Esophagus muscularis mucosa (tissue), 4 donors: ENCODE measurements at regions not wholly inside any gene's neighbourhood (a gene's known extent, or its start where the extent isn't known, plus 50 kb on each side); places are given as distances from the start of the nearest gene placed in this dataset.
A peak's percentile ranks its signal among the peaks of the same experiment; 100 is the strongest.

Experiments used
- DNase-seq: peaks from one replicate; pipeline ENCODE4 v3.0.0-alpha.2; 2017; ENCODE audit errors: extremely low spot score
- H3K27ac ChIP-seq, 4 donors: fragments of 200-600 bp; sonication (generic); replicated peaks in 1 of 4; 1 replicate in 3 of 4; 2 replicates in 1 of 4; pipeline ENCODE4 v1.5.1; 2016 to 2019; ENCODE audit warnings: mild to moderate bottlenecking in 1 of 4
- H3K27me3 ChIP-seq, 4 donors: fragments of 200-600 bp; sonication (generic); one replicate each; pipeline versions ENCODE4 v1.5.1 to v1.6.0; 2016 to 2019
- H3K36me3 ChIP-seq, 4 donors: fragments of 200-600 bp; sonication (generic); one replicate each; pipeline ENCODE4 v1.5.1; 2016 to 2019
- H3K4me1 ChIP-seq, 4 donors: fragments of 200-600 bp; sonication (generic); one replicate each; pipeline ENCODE4 v1.5.1; 2016 to 2019
- H3K4me3 ChIP-seq, 4 donors: fragments of 200-600 bp; sonication (generic); 1 replicate in 2 of 4; 2 replicates in 2 of 4; pipeline ENCODE4 v1.5.1; 2016 to 2019; ENCODE audit warnings: mild to moderate bottlenecking in 4 of 4, moderate library complexity in 1 of 4
- H3K9me3 ChIP-seq, 4 donors: fragments of 200-600 bp; sonication (generic); 1 replicate in 3 of 4; 2 replicates in 1 of 4; pipeline ENCODE4 v1.5.1; 2016 to 2019
- EP300 ChIP-seq: sonication (generic); formaldehyde crosslinking; IDR thresholded peaks from one replicate; pipeline ENCODE4 v1.6.1; 2017; ENCODE audit warnings: antibody characterized with exemption
- POLR2A ChIP-seq: fragments of 450-650 bp; IDR thresholded peaks from one replicate; pipeline ENCODE4 v1.6.1; 2017; ENCODE audit warnings: antibody characterized with exemption, moderate library complexity, mild to moderate bottlenecking, low read depth
- POLR2AphosphoS5 ChIP-seq, 2 donors: sonication (generic); formaldehyde crosslinking; IDR thresholded peaks; one replicate each; pipeline ENCODE4 v1.6.1; 2017; ENCODE audit warnings: antibody characterized with exemption in 2 of 2
- WGBS: methylation state at CpG from one replicate; pipeline ENCODE4 v1.1.5; 2018; 5-methylcytosine and 5-hydroxymethylcytosine counted together
- intact Hi-C: fragments of 100-400 bp; cut with DNase I; formaldehyde crosslinking; loops from one replicate; pipeline ENCODE4 v1.15.1; 2023
- TF ChIP-seq, protein P1 (sequence below), 3 experiments: fragments of 200-600 bp in 2 of 3; fragments of 450-650 bp in 1 of 3; sonication (generic) in 2 of 3; IDR thresholded peaks; one replicate each; pipeline ENCODE4 v1.5.1; 2017 to 2019; ENCODE audit warnings: antibody characterized with exemption in 3 of 3, mild to moderate bottlenecking in 2 of 3, moderate library complexity in 1 of 3

DNA sequence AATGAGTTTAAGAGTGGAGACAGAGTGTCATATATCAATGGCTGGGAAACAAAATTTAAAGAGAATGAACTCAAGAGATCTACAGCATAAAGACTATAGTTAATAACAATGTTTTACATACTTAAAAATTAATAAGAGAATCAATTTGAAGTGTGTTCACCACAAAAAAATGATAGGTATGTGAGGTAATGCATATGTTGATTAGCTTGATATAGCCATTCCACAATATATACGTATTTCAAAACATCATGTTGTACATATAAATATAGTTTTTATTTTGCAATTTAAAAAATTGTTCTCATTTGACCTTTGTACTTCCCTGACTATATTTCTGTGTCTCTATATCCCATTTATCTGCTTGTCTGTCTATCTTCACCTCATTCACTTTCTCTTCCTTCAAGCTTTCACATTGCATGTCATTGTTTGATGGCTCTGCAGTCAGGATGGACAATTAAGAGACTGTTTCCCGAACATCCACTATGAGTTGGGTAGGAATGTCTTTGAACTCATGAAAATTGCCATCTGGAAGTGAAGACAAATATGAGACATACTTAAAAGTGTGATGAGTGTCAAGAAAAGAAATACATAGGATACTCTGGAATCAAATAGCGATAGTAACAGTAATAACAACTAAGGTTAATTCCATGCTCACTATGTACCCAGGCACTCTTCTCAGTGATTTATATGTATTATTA lies 359.9 kb upstream of the ACTBL2 start:
- Histone ChIP-seq H3K4me3 (no peak overlapping the region), H3K27ac (no peak overlapping the region), H3K27me3 (no peaks in the 10 kb centered on the region), H3K9me3 (no peaks in the 10 kb centered on the region), H3K36me3 (no peaks in the 10 kb centered on the region), H3K4me1 (peaks cover 4 to 11% (median 7%) of the 10 kb centered on the region in 4 donors)
- TF ChIP-seq, protein P1, sequence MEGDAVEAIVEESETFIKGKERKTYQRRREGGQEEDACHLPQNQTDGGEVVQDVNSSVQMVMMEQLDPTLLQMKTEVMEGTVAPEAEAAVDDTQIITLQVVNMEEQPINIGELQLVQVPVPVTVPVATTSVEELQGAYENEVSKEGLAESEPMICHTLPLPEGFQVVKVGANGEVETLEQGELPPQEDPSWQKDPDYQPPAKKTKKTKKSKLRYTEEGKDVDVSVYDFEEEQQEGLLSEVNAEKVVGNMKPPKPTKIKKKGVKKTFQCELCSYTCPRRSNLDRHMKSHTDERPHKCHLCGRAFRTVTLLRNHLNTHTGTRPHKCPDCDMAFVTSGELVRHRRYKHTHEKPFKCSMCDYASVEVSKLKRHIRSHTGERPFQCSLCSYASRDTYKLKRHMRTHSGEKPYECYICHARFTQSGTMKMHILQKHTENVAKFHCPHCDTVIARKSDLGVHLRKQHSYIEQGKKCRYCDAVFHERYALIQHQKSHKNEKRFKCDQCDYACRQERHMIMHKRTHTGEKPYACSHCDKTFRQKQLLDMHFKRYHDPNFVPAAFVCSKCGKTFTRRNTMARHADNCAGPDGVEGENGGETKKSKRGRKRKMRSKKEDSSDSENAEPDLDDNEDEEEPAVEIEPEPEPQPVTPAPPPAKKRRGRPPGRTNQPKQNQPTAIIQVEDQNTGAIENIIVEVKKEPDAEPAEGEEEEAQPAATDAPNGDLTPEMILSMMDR (IDR thresholded peaks at IDR 0.05), result no peak
- TF ChIP-seq POLR2AphosphoS5 (IDR thresholded peaks at IDR 0.05) (no peak), POLR2A (no peak), EP300 (no peak)
- intact Hi-C loops, result no loop called here
- 80% methylated on average over 3 of the region's 3 CpGs for WGBS
- DNase-seq, result no peak

- no peak for DNase-seq
- H3K27me3 ChIP-seq, result no peaks in the 10 kb centered on the region
- H3K4me1 ChIP-seq, result peaks cover 4 to 11% (median 7%) of the 10 kb centered on the region in 4 donors
- H3K4me3 ChIP-seq, result no peak overlapping the region
- H3K36me3 ChIP-seq, result no peaks in the 10 kb centered on the region
- no peaks in the 10 kb centered on the region for H3K9me3 ChIP-seq
- no peak overlapping the region for H3K27ac ChIP-seq
- intact Hi-C loops, result no loop called here
- TF ChIP-seq EP300 (no peak), POLR2AphosphoS5 (IDR thresholded peaks at IDR 0.05) (peak in 1 of 2 donors; percentile 15)
- 32% methylated on average over 5 of the region's 5 CpGs for WGBS
Observed at GRCh38 chr5:57841676-57842363, 359.2 kb upstream of the ACTBL2 start.

DNA sequence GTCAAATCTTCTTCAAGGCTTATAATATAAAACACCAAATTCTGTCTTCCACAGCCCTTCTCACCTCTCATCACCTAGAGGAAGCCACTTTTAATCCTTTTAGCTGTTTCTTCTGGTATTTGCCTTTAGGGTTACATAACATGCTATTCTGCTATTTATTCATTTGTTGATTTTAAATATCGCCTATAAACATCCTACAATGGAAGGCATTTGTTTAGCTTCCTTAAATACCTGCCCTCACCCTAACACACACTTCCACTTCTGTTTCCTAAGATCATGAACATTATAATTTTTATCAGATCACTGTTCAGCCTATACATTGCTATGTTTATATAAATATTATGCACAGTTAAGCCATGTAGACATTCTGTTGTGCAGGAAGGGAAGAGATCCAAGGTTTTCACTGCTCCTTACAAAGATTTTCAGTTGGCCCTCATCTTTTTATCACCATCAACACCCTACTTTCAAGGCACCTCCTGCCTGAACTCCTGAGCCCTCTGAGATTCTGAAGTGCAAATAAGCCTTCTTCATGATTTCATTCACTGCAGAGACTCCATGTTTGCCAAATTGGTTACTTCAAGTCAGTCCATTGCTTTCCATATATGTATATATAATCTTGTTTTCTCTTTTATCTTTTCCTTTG lies 356.9 kb upstream of the ACTBL2 start:
- DNase-seq, result no peak
- WGBS, result 100% methylated on average over 1 of the region's 1 CpG
- Histone ChIP-seq H3K27ac (no peak overlapping the region), H3K4me1 (peaks cover 4 to 11% (median 7%) of the 10 kb centered on the region in 4 donors), H3K4me3 (no peak overlapping the region), H3K9me3 (no peaks in the 10 kb centered on the region), H3K36me3 (no peaks in the 10 kb centered on the region), H3K27me3 (no peaks in the 10 kb centered on the region)
- intact Hi-C loops, result no loop called here
- TF ChIP-seq, protein P1 (IDR thresholded peaks at IDR 0.05), result no peak
- no peak for TF ChIP-seq POLR2AphosphoS5 (IDR thresholded peaks at IDR 0.05)
- TF ChIP-seq EP300, result no peak
- TF ChIP-seq POLR2A, result no peak

- TF ChIP-seq, protein P1 (IDR thresholded peaks at IDR 0.05), result no peak
- TF ChIP-seq POLR2A (no peak), EP300 (no peak), POLR2AphosphoS5 (IDR thresholded peaks at IDR 0.05) (no peak)
Observed at GRCh38 chr5:57839025-57839424, 356.4 kb upstream of the ACTBL2 start.

DNA sequence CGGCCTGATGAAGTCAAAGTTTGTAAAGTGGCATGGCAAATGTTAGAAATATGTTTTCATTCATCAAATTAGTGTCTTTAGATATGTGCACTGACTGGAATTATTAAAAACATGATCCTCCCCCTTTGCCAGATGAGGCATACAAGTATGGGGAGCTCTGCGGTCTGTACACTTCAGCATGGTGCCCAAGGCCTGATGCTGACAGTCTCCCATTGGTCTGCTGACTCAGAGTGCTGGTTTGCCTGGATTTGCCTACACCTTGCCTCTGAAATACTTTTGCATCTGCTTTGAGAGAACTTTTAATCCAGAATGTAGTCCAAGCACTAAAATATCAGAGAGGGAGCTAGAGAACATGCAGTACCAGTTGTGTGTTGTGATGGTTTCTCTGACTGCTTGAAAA lies 354.3 kb upstream of the ACTBL2 start:
- Histone ChIP-seq H3K4me1 (peaks cover 0 to 7% (median 5%) of the 10 kb centered on the region in 4 donors), H3K36me3 (no peaks in the 10 kb centered on the region), H3K4me3 (no peak overlapping the region), H3K9me3 (no peaks in the 10 kb centered on the region), H3K27ac (no peak overlapping the region), H3K27me3 (no peaks in the 10 kb centered on the region)
- TF ChIP-seq POLR2AphosphoS5 (IDR thresholded peaks at IDR 0.05), result no peak
- no peak for TF ChIP-seq POLR2A
- TF ChIP-seq EP300, result no peak
- TF ChIP-seq, protein P1 (IDR thresholded peaks at IDR 0.05), result no peak
- 97% methylated on average over 2 of the region's 2 CpGs for WGBS
- intact Hi-C loops, result no loop called here
- no peak for DNase-seq

More at GRCh38 chr5:57839025-57839424, 356.4 kb upstream of the ACTBL2 start:
- peaks cover 4 to 11% (median 7%) of the 10 kb centered on the region in 4 donors for H3K4me1 ChIP-seq
- H3K36me3 ChIP-seq, result no peaks in the 10 kb centered on the region
- WGBS, result 80% methylated on average over 3 of the region's 3 CpGs
- no peak overlapping the region for H3K27ac ChIP-seq
- H3K9me3 ChIP-seq, result no peaks in the 10 kb centered on the region
- H3K4me3 ChIP-seq, result no peak overlapping the region
- intact Hi-C loops, result no loop called here
- no peaks in the 10 kb centered on the region for H3K27me3 ChIP-seq
- no peak for DNase-seq
